ENCODE measurements at regions not wholly inside any gene's neighbourhood (a gene's known extent, or its start where the extent isn't known, plus 50 kb on each side); places are given as distances from the start of the nearest gene placed in this dataset.

DNA sequence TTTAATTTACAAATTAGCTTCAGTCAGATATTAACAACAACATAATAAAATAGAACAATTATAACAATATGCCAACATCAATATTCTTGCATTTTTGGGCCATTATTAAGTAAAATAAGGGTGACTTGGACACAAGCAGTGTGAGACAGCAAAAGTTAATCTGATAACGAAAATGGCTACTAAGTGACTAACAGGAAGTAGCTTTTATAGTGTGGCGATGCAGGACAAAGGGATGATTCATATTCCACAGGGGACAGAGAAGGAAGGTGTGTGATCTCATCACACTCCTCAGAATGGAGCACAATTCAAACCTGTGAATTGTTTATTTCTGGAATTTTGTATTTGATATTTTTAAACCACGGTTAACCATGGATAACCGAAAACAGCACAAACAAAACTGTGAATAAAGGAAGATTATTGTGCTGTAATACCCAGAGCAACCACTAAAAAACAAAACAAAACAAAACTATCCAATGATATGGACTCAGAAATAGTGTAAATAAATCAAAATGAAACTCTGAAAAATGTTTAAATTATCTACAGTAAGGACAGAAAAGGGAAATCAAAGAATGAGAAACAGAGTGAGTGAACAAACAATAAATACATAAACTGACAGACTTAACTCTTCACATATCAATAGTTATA, 66.9 kb upstream of the TFEC start:
- TF ChIP-seq CTCF (IDR thresholded peaks at IDR 0.05; ENCODE audit: insufficient read depth, missing control alignments) = no peak
- FAIRE-seq (no peak), DNase-seq (ENCODE audit: insufficient read length, low spot score) (no peak)

- no peak for TF ChIP-seq CTCF (IDR thresholded peaks at IDR 0.05; ENCODE audit: insufficient read depth, missing control alignments)
- no peak for FAIRE-seq
- DNase-seq (ENCODE audit: insufficient read length, low spot score) = no peak
These were observed 67.6 kb upstream of the TFEC start for GRCh38 chr7:116098175-116098574.

- no peak for TF ChIP-seq CTCF (IDR thresholded peaks at IDR 0.05; ENCODE audit: insufficient read depth, missing control alignments)
- DNase-seq (ENCODE audit: insufficient read length, low spot score) (no peak), FAIRE-seq (no peak)
These were observed 70.1 kb upstream of the TFEC start for GRCh38 chr7:116100626-116101025.

DNA sequence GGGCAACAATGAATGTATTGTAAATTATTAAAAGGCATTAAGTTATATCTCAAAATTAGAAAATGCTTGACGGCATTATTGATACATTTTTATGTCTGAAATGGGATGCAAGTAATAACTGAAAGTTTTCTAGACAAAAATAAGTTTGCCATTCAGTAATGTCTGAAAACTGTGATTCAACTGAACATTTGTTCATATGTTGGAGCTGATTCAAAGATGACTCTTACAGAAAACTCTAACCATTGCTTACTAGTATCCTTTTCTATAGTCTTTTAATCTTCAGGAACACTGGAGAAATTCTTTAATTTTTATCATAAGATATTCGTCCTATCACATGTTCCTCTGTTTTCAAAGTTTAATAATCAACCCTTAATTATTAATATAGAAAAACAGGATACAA, 71.1 kb upstream of the TFEC start:
- TF ChIP-seq CTCF (IDR thresholded peaks at IDR 0.05; ENCODE audit: insufficient read depth, missing control alignments) = no peak
- DNase-seq (ENCODE audit: insufficient read length, low spot score) (no peak), FAIRE-seq (no peak)

DNA sequence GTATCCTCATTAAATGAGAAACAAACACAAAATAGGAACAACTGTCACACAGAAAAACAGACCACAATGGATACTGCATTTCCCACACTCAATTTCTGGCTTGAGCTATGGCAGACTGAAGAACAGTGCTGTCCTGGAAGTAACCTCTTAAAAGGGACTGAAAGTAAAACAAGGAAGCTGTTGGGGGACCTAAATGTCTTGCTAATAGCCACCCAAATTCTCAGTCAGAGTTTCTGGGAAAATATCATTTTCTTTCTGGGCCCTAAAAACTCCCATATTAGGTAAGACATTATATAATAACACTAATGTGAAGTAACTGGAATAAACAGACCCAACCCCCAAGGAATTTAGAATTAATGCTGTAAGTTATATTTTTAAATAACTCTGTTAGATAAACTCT, 80.9 kb upstream of the TFEC start:
- no peak for TF ChIP-seq CTCF (IDR thresholded peaks at IDR 0.05; ENCODE audit: insufficient read depth, missing control alignments)
- FAIRE-seq (no peak), DNase-seq (ENCODE audit: insufficient read length, low spot score) (no peak)

GRCh38 chr7:116113310-116113709, 82.7 kb upstream of the TFEC start:
- no peak for DNase-seq (ENCODE audit: insufficient read length, low spot score)
- FAIRE-seq = no peak
- no peak for TF ChIP-seq CTCF (IDR thresholded peaks at IDR 0.05; ENCODE audit: insufficient read depth, missing control alignments)

GRCh38 chr7:116120839-116121238, 89.5 kb upstream of the TES start:
- no peak for TF ChIP-seq CTCF (IDR thresholded peaks at IDR 0.05; ENCODE audit: insufficient read depth, missing control alignments)
- FAIRE-seq = no peak
- DNase-seq (ENCODE audit: insufficient read length, low spot score) = no peak

Measured in D721Med (cell line).